Left lung (tissue), 4 donors: ENCODE measurements at regions not wholly inside any gene's neighbourhood (a gene's known extent, or its start where the extent isn't known, plus 50 kb on each side); places are given as distances from the start of the nearest gene placed in this dataset.

Source experiments
- ATAC-seq: fragments of 200-7000 bp; cut with Tn5 transposase; one replicate; pipeline ENCODE4 v1.9.1; 2020; ENCODE audit warnings: moderate library complexity
- DNase-seq, 4 donors: peaks; one replicate each; pipeline ENCODE4 v3.0.0-alpha.2; 2013 to 2020
- H3K27ac ChIP-seq, 2 donors: fragments of 200-600 bp; sonication (generic) in 1 of 2; one replicate each; pipeline versions ENCODE4 v1.5.0 to v1.8.0; 2020 to 2021
- H3K27me3 ChIP-seq, 2 donors: fragments of 200-600 bp; sonication (generic) in 1 of 2; one replicate each; pipeline versions ENCODE4 v1.5.0 to v1.8.0; 2020 to 2021
- H3K36me3 ChIP-seq, 2 donors: fragments of 200-600 bp; sonication (generic) in 1 of 2; one replicate each; pipeline versions ENCODE4 v1.5.0 to v1.8.0; 2020 to 2021
- H3K4me1 ChIP-seq, 2 donors: fragments of 200-600 bp; one replicate each; pipeline ENCODE4 v1.8.0; 2021
- H3K4me3 ChIP-seq, 2 donors: fragments of 200-600 bp; sonication (generic) in 1 of 2; one replicate each; pipeline versions ENCODE4 v1.5.0 to v1.8.0; 2020 to 2021; ENCODE audit warnings: mild to moderate bottlenecking in 1 of 2
- H3K9me3 ChIP-seq, 2 donors: fragments of 200-600 bp; sonication (generic) in 1 of 2; one replicate each; pipeline versions ENCODE4 v1.5.0 to v1.8.0; 2020 to 2021
- intact Hi-C, 2 donors: fragments of 100-400 bp; cut with DNase I; formaldehyde crosslinking; loops; one replicate each; pipeline versions ENCODE4 v1.11.2 to v1.14.2; 2022
- TF ChIP-seq, protein P1 (sequence below), 2 donors: fragments of 200-600 bp; sonication (generic) in 1 of 2; IDR thresholded peaks; one replicate each; pipeline versions ENCODE4 v1.5.0 to v1.8.0; 2021; ENCODE audit warnings: antibody characterized with exemption in 2 of 2
- donor health status: DM: no; HTN: yes; CAD: no.
- donor health status: DM: no; HTN: no; CAD: no.

GRCh38 chr1:172801771-172802322 lies 142.9 kb downstream of the FASLG start:
- H3K27me3 ChIP-seq: no peaks in the 10 kb centered on the region
- no peak for DNase-seq
- H3K36me3 ChIP-seq: no peaks in the 10 kb centered on the region
- TF ChIP-seq, protein P1, sequence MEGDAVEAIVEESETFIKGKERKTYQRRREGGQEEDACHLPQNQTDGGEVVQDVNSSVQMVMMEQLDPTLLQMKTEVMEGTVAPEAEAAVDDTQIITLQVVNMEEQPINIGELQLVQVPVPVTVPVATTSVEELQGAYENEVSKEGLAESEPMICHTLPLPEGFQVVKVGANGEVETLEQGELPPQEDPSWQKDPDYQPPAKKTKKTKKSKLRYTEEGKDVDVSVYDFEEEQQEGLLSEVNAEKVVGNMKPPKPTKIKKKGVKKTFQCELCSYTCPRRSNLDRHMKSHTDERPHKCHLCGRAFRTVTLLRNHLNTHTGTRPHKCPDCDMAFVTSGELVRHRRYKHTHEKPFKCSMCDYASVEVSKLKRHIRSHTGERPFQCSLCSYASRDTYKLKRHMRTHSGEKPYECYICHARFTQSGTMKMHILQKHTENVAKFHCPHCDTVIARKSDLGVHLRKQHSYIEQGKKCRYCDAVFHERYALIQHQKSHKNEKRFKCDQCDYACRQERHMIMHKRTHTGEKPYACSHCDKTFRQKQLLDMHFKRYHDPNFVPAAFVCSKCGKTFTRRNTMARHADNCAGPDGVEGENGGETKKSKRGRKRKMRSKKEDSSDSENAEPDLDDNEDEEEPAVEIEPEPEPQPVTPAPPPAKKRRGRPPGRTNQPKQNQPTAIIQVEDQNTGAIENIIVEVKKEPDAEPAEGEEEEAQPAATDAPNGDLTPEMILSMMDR (IDR thresholded peaks at IDR 0.05): no peak
- ATAC-seq: no peak
- intact Hi-C loops: no loop called here
- peaks cover 0 to 4% of the 10 kb centered on the region in 2 donors for H3K4me1 ChIP-seq
- H3K4me3 ChIP-seq: no peak overlapping the region
- peak overlapping the region in 1 of 2 donors; percentile 53 for H3K27ac ChIP-seq
- peaks cover 0 to 7% of the 10 kb centered on the region in 2 donors for H3K9me3 ChIP-seq

GRCh38 chr1:172809750-172810149 lies 150.8 kb downstream of the FASLG start:
- no peak for ATAC-seq
- Histone ChIP-seq H3K4me1 (no peaks in the 10 kb centered on the region), H3K27ac (no peak overlapping the region), H3K9me3 (peaks cover 0 to 5% of the 10 kb centered on the region in 2 donors), H3K4me3 (no peak overlapping the region), H3K36me3 (no peaks in the 10 kb centered on the region), H3K27me3 (no peaks in the 10 kb centered on the region)
- TF ChIP-seq, protein P1 (IDR thresholded peaks at IDR 0.05): no peak
- intact Hi-C loops: no loop called here
- no peak for DNase-seq

DNA sequence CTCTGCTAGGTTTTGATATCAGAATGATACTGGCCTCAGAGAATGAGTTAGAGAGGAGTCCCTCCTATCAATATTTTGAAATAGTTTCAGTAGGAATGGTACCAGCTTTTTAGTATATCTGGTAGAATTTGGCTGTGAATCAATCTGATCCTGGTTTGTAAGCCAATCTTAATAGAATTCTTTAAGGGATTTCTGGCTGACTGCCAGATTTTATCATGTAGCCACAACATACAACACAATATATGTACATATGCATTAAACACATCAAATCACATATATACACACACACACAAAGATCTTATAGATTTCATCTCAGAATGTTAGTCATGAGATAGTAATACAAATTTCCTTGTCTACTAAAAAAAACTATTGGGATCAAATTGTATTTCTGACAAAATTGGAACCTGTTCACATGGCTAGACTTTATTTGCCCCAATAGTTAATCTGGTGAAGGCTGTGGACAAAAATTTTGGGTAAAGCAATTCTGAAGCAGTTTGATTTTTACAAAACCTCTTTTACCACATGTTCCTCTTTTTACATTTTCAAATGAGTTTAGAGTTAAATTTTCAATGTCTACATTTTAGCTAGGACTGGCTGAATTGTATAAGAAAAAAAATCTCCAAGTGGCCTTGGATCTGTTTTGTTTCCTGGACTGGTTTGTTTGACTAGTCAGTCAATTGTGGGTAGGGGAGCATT lies 151.7 kb downstream of the FASLG start:
- H3K9me3 ChIP-seq: peaks cover 0 to 5% of the 10 kb centered on the region in 2 donors
- intact Hi-C loops: no loop called here

DNA sequence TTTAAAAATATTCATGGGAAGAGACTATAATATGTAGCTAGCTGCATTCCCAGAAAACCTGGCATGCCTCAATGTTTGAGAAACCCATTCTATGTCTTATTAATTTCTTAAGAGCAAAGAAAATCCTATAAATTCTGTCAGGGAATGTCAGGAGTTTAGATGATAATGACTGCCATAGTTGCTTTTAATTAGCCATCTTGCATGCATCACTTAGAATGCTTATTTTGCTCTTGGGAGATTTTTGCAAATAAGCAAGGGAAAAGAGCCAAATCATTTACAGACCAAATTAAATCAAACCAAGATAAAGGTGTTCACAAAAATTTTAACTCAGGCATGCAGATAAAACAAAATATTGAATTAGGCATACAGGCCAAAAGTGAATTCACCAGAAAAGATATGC lies 152.8 kb downstream of the FASLG start:
- Histone ChIP-seq H3K4me1 (no peaks in the 10 kb centered on the region), H3K27ac (no peak overlapping the region), H3K27me3 (no peaks in the 10 kb centered on the region), H3K36me3 (no peaks in the 10 kb centered on the region), H3K9me3 (peaks cover 0 to 5% of the 10 kb centered on the region in 2 donors), H3K4me3 (no peak overlapping the region)
- DNase-seq (no peak), ATAC-seq (no peak)
- TF ChIP-seq, protein P1 (IDR thresholded peaks at IDR 0.05): no peak
- intact Hi-C loops: no loop called here

More for the DNA sequence above, 151.7 kb downstream of the FASLG start:
- H3K4me1 ChIP-seq: no peaks in the 10 kb centered on the region
- ATAC-seq (no peak), DNase-seq (no peak)
- TF ChIP-seq, protein P1 (IDR thresholded peaks at IDR 0.05): no peak
- H3K27ac ChIP-seq: no peak overlapping the region
- H3K36me3 ChIP-seq: no peaks in the 10 kb centered on the region
- no peaks in the 10 kb centered on the region for H3K27me3 ChIP-seq
- H3K4me3 ChIP-seq: no peak overlapping the region

- Histone ChIP-seq H3K4me1 (no peaks in the 10 kb centered on the region), H3K27me3 (no peaks in the 10 kb centered on the region), H3K36me3 (no peaks in the 10 kb centered on the region), H3K4me3 (no peak overlapping the region), H3K9me3 (peaks cover 0 to 5% of the 10 kb centered on the region in 2 donors), H3K27ac (no peak overlapping the region)
- DNase-seq (no peak), ATAC-seq (no peak)
- intact Hi-C loops: no loop called here
- TF ChIP-seq, protein P1 (IDR thresholded peaks at IDR 0.05): no peak
Observed at GRCh38 chr1:172812118-172812517, 153.2 kb downstream of the FASLG start.
